Activated CD4-positive, CD25-positive, alpha-beta regulatory T cell treated with anti-CD3 and anti-CD28 coated beads, Interleukin-2, amount 50 U/mL, for 16 hours (primary cell): ENCODE measurements at regions not wholly inside any gene's neighbourhood (a gene's known extent, or its start where the extent isn't known, plus 50 kb on each side); places are given as distances from the start of the nearest gene placed in this dataset.
"Not testable (repeated sequence)": the region's sequence is repeated elsewhere in the genome, so short reads cannot be mapped to it uniquely, and the experiment has no call there.

Experiments used
- DNase-seq: peaks from one replicate; pipeline ENCODE4 v3.0.0-alpha.2; 2020; ENCODE audit warnings: low read depth, low spot score

GRCh38 chr4:81314897-81315470 lies 100.0 kb upstream of the PRKG2 start:
- no peak for DNase-seq

DNA sequence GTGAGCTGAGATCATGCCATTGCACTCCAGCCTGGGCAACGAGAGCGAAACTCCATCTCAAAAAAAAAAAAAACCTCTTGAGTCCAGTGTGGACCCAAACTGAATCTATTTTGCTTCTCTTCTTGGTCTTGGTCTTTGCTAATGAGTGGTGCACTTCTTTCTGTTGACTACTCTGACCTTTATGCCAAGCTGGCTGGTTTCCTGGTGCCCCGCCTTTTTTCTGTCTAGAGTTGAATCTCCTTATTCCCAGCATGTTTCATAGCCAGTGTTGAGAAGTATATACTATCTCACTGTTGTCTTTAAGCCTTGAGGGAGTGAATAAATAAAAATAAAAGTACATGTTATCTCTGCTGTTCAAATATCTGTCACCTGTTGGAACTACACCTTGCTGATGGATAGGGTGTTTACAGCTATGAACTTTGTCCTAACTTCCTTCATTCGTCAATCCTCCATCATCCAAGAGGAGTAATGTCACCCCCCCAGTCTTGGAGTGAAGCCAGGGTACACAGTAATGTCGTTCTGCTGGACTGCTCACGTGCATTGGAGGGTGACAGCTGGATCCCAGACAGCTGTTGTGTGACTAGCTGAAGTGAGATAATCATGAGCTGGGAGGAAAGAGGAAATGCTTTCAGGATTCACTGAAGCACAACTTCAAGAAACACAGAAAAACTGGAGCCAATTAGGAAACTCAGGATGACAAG lies 99.3 kb upstream of the PRKG2 start:
- DNase-seq: no peak

- no peak for DNase-seq
Measured at GRCh38 chr4:81307991-81308390, 93.0 kb upstream of the PRKG2 start.

DNA sequence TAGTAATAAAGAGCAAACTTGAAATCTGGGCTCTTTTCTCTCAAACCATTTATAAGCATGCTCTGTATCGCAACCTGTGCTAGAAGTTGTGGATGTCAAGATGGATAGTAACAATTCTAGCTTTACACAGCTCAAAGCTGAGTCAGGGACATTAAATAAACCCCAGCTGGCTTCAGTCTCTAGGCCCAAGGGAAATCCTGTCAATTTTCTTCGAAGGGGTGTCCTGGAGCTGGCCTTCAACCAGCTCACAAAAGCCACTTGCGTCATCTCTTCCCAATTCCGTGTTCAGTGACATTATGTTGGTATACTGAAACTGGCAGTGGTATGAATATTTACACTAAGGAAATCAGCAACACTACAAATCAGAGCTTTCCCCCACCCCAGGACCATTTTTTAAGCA lies 89.8 kb upstream of the PRKG2 start:
- DNase-seq: no peak

DNA sequence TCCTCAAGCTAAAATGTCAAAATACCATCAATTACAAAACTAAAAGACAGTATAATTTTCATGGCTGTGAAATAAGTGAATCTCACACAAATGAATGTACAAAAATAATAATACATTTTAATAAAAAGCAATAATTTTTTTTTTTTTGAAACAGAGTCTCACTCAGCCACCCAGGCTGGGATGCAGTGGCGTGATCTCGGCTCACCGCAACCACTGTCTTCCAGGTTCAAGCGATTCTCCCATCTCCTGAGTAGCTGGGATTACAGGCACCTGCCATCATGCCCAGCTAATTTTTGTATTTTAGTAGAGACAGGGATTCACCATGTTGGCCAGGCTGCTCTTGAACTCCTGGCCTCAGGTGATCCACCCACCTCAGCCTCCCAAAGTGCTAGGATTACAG lies 85.3 kb upstream of the PRKG2 start:
- DNase-seq: not testable (repeated sequence)

DNA sequence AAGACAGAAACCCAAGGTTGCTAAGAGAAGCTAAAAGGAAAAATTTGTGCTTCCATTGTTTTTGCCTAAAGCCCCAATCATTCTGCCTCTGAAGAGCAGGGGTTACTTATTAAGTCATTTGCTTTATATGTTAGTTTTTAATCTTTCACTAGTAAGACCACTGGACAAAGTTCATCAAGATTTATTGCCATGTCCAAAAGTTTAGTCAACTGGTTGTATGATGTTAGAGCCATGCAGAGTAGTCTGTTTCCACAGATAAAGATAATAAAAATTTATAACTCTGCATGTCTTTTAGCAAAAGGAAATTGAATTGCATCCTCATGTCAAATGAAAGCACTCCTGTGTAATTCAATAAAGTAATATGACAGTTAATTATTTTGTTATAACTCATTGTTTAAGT lies 75.8 kb upstream of the PRKG2 start:
- no peak for DNase-seq

GRCh38 chr4:81287101-81287500 lies 72.1 kb upstream of the PRKG2 start:
- DNase-seq: no peak

DNA sequence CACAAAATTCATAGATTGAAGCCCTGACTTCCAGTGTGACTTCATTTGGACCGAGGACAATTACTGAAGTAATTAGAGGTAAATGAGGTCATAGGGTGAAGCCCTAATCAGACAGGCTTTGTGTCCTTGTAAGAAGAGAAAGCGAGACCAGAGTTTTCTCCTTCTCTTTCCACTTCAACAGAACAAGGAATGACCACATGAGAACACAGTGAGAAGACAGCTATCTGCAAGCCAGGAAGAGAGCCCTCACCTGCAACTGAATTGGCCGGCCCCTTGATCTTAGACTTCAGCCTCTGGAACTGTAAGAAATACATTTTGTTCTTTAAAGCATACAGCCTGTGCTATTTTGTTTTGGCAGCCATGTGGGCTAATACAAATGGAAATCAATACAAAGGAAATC lies 67.1 kb upstream of the PRKG2 start:
- DNase-seq: no peak

DNA sequence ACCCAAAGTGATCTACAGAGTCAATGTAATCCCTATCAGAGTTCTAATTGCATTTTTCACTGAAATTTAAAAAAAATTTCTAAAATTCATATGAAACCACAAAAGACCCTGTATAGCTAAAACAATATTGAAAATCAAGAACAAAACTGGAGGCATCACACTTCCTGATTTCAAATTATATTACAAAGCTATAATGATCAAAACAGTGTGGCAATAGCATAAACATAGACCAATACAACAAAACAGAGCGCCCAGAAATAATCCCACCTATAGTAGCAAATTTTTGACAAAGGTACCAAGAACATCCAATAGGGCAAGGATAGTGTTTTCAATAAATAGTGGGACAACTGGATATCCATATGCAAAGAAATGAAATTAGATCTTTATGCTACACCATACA lies 59.4 kb upstream of the PRKG2 start:
- no peak for DNase-seq

GRCh38 chr4:81272671-81273070 lies 57.6 kb upstream of the PRKG2 start:
- no peak for DNase-seq
